SU-DHL-6 (cell line): ENCODE measurements at regions not wholly inside any gene's neighbourhood (a gene's known extent, or its start where the extent isn't known, plus 50 kb on each side); places are given as distances from the start of the nearest gene placed in this dataset.

ENCODE experiments used
- H2AFZ ChIP-seq: fragments of 200-600 bp; sonication (generic); 2 replicates; pipeline ENCODE4 v1.6.1; 2014; ENCODE audit warnings: low read depth, mild to moderate bottlenecking, moderate library complexity, mixed read lengths, antibody characterized with exemption, low read length; ENCODE audit not compliant: severe bottlenecking
- H3F3A ChIP-seq: fragments of 200-600 bp; shearing (Covaris generic); 2 replicates; pipeline ENCODE4 v1.6.0; 2016; ENCODE audit warnings: antibody characterized with exemption, mild to moderate bottlenecking; ENCODE audit not compliant: insufficient read depth
- H3K27ac ChIP-seq: fragments of 200-600 bp; sonication (generic); 2 replicates; pipeline ENCODE4 v1.5.1; 2016; ENCODE audit warnings: low read depth, mild to moderate bottlenecking, low read length, moderate library complexity, mixed read lengths
- H3K27me3 ChIP-seq: fragments of 200-600 bp; sonication (generic), shearing (Covaris generic); 2 replicates; pipeline ENCODE4 v1.6.0; 2014; ENCODE audit warnings: mild to moderate bottlenecking, low read length
- H3K36me3 ChIP-seq: fragments of 200-600 bp; sonication (generic); 2 replicates; pipeline ENCODE4 v1.6.1; 2014; ENCODE audit warnings: mild to moderate bottlenecking, low read length, mixed read lengths
- H3K4me2 ChIP-seq: fragments of 300-600, 200-600 bp; shearing (Covaris generic), sonication (generic); 2 replicates; pipeline ENCODE4 v1.6.0; 2014; ENCODE audit warnings: low read length, low read depth, mild to moderate bottlenecking; ENCODE audit not compliant: poor library complexity, severe bottlenecking
- H3K4me3 ChIP-seq: fragments of 200-600 bp; sonication (generic); 2 replicates; pipeline ENCODE4 v1.5.1; 2014; ENCODE audit warnings: antibody characterized with exemption, low read length, mild to moderate bottlenecking, mixed read lengths; ENCODE audit not compliant: insufficient read depth, poor library complexity, severe bottlenecking
- H3K79me2 ChIP-seq: fragments of 200-600 bp; sonication (generic); 2 replicates; pipeline ENCODE4 v1.6.1; 2014; ENCODE audit warnings: mild to moderate bottlenecking, low read length, moderate library complexity; ENCODE audit not compliant: insufficient read depth
- H3K9ac ChIP-seq: fragments of 200-600 bp; sonication (generic); 2 replicates; pipeline ENCODE4 v1.7.0; 2014; ENCODE audit warnings: mild to moderate bottlenecking, low read length
- H3K9me2 ChIP-seq: fragments of 200-600 bp; sonication (generic); replicated peaks from 2 replicates; pipeline ENCODE4 v1.6.1; 2014; ENCODE audit warnings: low read length; ENCODE audit not compliant: insufficient read depth
- H3K9me3 ChIP-seq: fragments of 200-600 bp; sonication (generic); 2 replicates; pipeline ENCODE4 v1.6.1; 2014; ENCODE audit warnings: low read length, mixed read lengths; ENCODE audit not compliant: insufficient read depth
- H4K20me1 ChIP-seq: fragments of 200-600 bp; sonication (generic); 2 replicates; pipeline ENCODE4 v1.6.1; 2014; ENCODE audit warnings: low read depth, mild to moderate bottlenecking, antibody characterized with exemption, low read length, moderate library complexity, mixed read lengths
- EZH2phosphoT487 ChIP-seq: fragments of 200-600 bp; sonication (generic), shearing (Covaris generic); conservative IDR thresholded peaks from 2 replicates; pipeline ENCODE4 v1.6.1; 2018; ENCODE audit warnings: mild to moderate bottlenecking, antibody characterized with exemption, low read length, moderate library complexity, mixed read lengths
- TF ChIP-seq, protein P1 (sequence below): fragments of 200-600 bp; sonication (generic); IDR thresholded peaks from one replicate; pipeline ENCODE4 v1.5.1; 2017; ENCODE audit warnings: antibody characterized with exemption, mild to moderate bottlenecking, low read length, moderate library complexity; ENCODE audit not compliant: insufficient read depth, poor library complexity, severe bottlenecking

- no peaks in the 10 kb centered on the region for H3K9me3 ChIP-seq
- H3K9me2 ChIP-seq, result no peaks in the 10 kb centered on the region
- H3F3A ChIP-seq, result no peaks in the 10 kb centered on the region
- H3K36me3 ChIP-seq, result no peaks in the 10 kb centered on the region
- no peak overlapping the region for H3K27ac ChIP-seq
- no peak overlapping the region for H3K4me2 ChIP-seq
- no peak for TF ChIP-seq EZH2phosphoT487
- TF ChIP-seq, protein P1, sequence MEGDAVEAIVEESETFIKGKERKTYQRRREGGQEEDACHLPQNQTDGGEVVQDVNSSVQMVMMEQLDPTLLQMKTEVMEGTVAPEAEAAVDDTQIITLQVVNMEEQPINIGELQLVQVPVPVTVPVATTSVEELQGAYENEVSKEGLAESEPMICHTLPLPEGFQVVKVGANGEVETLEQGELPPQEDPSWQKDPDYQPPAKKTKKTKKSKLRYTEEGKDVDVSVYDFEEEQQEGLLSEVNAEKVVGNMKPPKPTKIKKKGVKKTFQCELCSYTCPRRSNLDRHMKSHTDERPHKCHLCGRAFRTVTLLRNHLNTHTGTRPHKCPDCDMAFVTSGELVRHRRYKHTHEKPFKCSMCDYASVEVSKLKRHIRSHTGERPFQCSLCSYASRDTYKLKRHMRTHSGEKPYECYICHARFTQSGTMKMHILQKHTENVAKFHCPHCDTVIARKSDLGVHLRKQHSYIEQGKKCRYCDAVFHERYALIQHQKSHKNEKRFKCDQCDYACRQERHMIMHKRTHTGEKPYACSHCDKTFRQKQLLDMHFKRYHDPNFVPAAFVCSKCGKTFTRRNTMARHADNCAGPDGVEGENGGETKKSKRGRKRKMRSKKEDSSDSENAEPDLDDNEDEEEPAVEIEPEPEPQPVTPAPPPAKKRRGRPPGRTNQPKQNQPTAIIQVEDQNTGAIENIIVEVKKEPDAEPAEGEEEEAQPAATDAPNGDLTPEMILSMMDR, result no peak
- no peaks in the 10 kb centered on the region for H3K79me2 ChIP-seq
- H3K4me3 ChIP-seq, result no peak overlapping the region
- H2AFZ ChIP-seq, result no peak overlapping the region
- H3K9ac ChIP-seq, result no peak overlapping the region
- no peaks in the 10 kb centered on the region for H3K27me3 ChIP-seq
- H4K20me1 ChIP-seq, result no peaks in the 10 kb centered on the region
Measured at GRCh38 chr12:11563785-11564739, 85.4 kb upstream of the ETV6 start.

GRCh38 chr12:11564984-11565651 is 84.4 kb upstream of the ETV6 start:
- TF ChIP-seq, protein P1, result no peak
- no peak for TF ChIP-seq EZH2phosphoT487
- Histone ChIP-seq H3K27ac (no peak overlapping the region), H3K4me2 (no peak overlapping the region), H3K27me3 (no peaks in the 10 kb centered on the region), H3K9me3 (no peaks in the 10 kb centered on the region), H4K20me1 (no peaks in the 10 kb centered on the region), H3F3A (no peaks in the 10 kb centered on the region), H2AFZ (no peak overlapping the region), H3K9me2 (no peaks in the 10 kb centered on the region), H3K36me3 (no peaks in the 10 kb centered on the region), H3K79me2 (no peaks in the 10 kb centered on the region), H3K4me3 (no peak overlapping the region), H3K9ac (no peak overlapping the region)

- no peaks in the 10 kb centered on the region for H3K9me3 ChIP-seq
- no peak overlapping the region for H3K9ac ChIP-seq
- H3K9me2 ChIP-seq, result no peaks in the 10 kb centered on the region
- no peak overlapping the region for H3K27ac ChIP-seq
- no peak overlapping the region for H3K4me2 ChIP-seq
- H3K4me3 ChIP-seq, result no peak overlapping the region
- no peaks in the 10 kb centered on the region for H3K27me3 ChIP-seq
- no peaks in the 10 kb centered on the region for H3K79me2 ChIP-seq
- H2AFZ ChIP-seq, result no peak overlapping the region
- TF ChIP-seq, protein P1, result no peak
- no peak for TF ChIP-seq EZH2phosphoT487
- no peaks in the 10 kb centered on the region for H3F3A ChIP-seq
- no peaks in the 10 kb centered on the region for H4K20me1 ChIP-seq
- no peaks in the 10 kb centered on the region for H3K36me3 ChIP-seq
Measured at GRCh38 chr12:11565752-11566151, 83.7 kb upstream of the ETV6 start.
